A673 (cell line): ENCODE measurements at regions not wholly inside any gene's neighbourhood (a gene's known extent, or its start where the extent isn't known, plus 50 kb on each side); places are given as distances from the start of the nearest gene placed in this dataset.

Source experiments
- CTCF ChIP-seq: fragments of 300-800, 200-600 bp; sonication (generic); conservative IDR thresholded peaks from 2 replicates; pipeline ENCODE4 v1.5.1; 2017; ENCODE audit warnings: low read depth, mild to moderate bottlenecking, antibody characterized with exemption, low read length, moderate library complexity, mixed read lengths
- EZH2 ChIP-seq: fragments of 200-600 bp; sonication (generic); IDR thresholded peaks from 2 replicates; pipeline ENCODE4 v1.6.1; 2017; ENCODE audit warnings: borderline replicate concordance, low read depth, mild to moderate bottlenecking, mixed read lengths, antibody characterized with exemption, low read length; ENCODE audit not compliant: poor library complexity, severe bottlenecking

GRCh38 chr6:867378-867777, 174.4 kb upstream of the EXOC2 start:
- TF ChIP-seq CTCF (no peak), EZH2 (no peak)
